ENCODE measurements at regions not wholly inside any gene's neighbourhood (a gene's known extent, or its start where the extent isn't known, plus 50 kb on each side); places are given as distances from the start of the nearest gene placed in this dataset.

GRCh38 chrX:13258052-13258444, 61.8 kb downstream of the ATXN3L start:
- no peak overlapping the region for H3K27ac ChIP-seq
- TF ChIP-seq CTCF (conservative IDR thresholded peaks at IDR 0.05): no peak
- no peak for TF ChIP-seq ZFX (IDR thresholded peaks at IDR 0.05)

- TF ChIP-seq CTCF (conservative IDR thresholded peaks at IDR 0.05) (no peak), ZFX (IDR thresholded peaks at IDR 0.05) (no peak)
- no peak overlapping the region for H3K27ac ChIP-seq
Observed at GRCh38 chrX:13257223-13258051, 62.4 kb downstream of the ATXN3L start.

DNA sequence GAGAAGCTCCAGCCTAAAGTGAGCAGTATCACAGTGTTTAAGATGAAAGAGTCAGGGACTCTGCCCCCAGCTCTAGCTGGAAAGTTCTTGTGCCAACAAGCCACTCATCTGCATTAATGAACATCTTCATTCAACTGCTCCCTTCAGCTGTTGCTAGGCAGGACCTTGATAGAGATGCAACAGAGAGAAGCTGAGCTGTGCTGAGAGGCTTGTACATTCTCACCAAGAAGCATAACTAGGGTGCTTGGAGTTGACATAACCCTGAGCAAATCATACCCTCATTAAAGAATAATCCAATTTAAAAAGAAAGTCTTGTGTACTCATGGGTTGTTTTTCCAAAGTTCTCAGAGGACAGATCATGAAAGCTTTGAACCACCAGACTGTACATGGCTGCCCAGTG, 63.2 kb downstream of the ATXN3L start:
- no peak overlapping the region for H3K27ac ChIP-seq
- no peak for TF ChIP-seq ZFX (IDR thresholded peaks at IDR 0.05)
- TF ChIP-seq CTCF (conservative IDR thresholded peaks at IDR 0.05): no peak

DNA sequence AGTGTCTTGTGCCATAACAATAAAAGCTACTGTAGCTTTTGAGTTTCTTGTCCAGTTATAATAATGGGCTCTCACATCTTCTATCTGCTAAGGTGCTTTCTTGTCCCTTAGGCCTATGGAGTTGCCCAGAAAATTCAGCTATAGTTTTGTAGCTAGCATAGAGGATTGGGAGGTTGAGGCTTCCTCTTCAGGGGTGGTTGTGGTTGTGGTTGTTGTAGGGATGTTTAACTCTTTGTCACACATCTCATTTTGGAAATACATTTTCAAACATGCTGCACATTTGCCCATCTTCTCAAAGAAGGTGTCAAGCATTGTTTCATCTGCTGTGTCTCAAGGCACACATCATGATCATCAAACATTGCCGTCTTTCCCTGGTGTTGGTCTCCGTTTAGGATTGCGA, 65.0 kb downstream of the ATXN3L start:
- no peak for TF ChIP-seq CTCF (conservative IDR thresholded peaks at IDR 0.05)
- TF ChIP-seq ZFX (IDR thresholded peaks at IDR 0.05): no peak
- no peak overlapping the region for H3K27ac ChIP-seq

DNA sequence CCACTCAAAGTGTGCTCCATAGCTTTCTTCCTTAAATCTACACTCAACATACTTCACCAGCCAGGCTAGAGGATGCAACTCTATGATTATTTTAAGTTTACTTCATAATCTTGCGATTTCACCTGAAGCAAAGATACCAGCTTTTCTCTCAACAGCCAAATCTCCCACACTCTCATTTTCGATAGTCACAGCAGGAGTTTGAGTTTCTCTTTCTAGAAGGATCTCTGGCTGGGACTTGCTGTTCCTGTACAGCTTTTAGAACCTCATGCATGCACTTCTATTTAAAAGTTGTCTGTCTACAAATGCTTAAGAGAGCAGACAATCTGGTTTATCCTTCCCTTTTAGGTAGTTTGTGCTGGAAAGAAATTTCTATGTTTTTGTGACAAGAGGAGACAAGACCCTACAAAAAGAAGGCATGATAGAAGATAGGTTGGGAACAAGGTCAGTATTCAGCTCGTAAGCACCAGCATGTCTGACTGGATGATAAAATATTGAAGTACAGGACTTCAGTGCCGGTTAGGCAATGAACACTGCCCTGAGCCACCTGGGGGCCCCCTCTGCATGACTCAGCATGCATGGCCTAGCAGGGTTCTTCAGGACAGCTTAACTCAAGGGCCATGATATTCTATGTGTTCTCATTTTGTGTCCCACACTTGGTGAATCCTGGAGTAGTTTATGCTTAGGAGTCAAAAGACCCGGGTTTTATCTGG, 65.6 kb downstream of the ATXN3L start:
- TF ChIP-seq CTCF (conservative IDR thresholded peaks at IDR 0.05) (no peak), ZFX (IDR thresholded peaks at IDR 0.05) (no peak)
- no peak overlapping the region for H3K27ac ChIP-seq

GRCh38 chrX:13253223-13253622, 66.6 kb downstream of the ATXN3L start:
- H3K27ac ChIP-seq: no peak overlapping the region
- no peak for TF ChIP-seq CTCF (conservative IDR thresholded peaks at IDR 0.05)
- no peak for TF ChIP-seq ZFX (IDR thresholded peaks at IDR 0.05)

DNA sequence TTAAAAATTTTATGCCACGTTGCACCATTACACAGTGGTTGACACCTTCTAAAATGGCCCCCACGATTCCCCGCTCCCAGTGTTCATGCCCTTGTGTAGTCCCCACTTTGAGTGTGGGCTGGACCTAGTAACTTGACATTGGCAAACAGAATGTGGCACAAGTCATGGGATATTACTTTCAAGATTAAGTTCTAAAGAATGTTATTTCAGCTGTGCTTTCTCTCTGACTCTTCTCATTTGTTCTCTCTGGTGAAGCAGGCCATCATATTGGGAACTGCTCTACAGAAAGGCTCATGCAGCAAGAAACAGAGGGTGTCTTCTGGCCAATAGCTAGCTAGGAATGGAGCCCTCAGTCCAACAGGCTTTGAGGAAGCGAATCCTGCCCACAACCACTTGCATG, 67.1 kb downstream of the ATXN3L start:
- H3K27ac ChIP-seq: no peak overlapping the region
- TF ChIP-seq ZFX (IDR thresholded peaks at IDR 0.05) (no peak), CTCF (conservative IDR thresholded peaks at IDR 0.05) (no peak)
